ENCODE measurements at regions not wholly inside any gene's neighbourhood (a gene's known extent, or its start where the extent isn't known, plus 50 kb on each side); places are given as distances from the start of the nearest gene placed in this dataset.
"Not testable (repeated sequence)": the region's sequence is repeated elsewhere in the genome, so short reads cannot be mapped to it uniquely, and the experiment has no call there.

GRCh38 chr10:21141946-21142492 is 244.9 kb upstream of the NEBL start:
- DNase-seq (ENCODE audit: low read depth) = no peak

GRCh38 chr10:21138769-21139340 is 241.7 kb upstream of the NEBL start:
- peak; percentile 13 for DNase-seq (ENCODE audit: low read depth)

- DNase-seq (ENCODE audit: low read depth) = peak; percentile 55
These were observed 238.2 kb upstream of the NEBL start for GRCh38 chr10:21135023-21135931.

- no peak for DNase-seq (ENCODE audit: low read depth)
These were observed 237.5 kb upstream of the NEBL start for GRCh38 chr10:21134645-21135022.

- DNase-seq (ENCODE audit: low read depth) = no peak
These were observed 233.8 kb upstream of the NEBL start for GRCh38 chr10:21130683-21131442.

GRCh38 chr10:21130108-21130507 is 233.0 kb upstream of the NEBL start:
- no peak for DNase-seq (ENCODE audit: low read depth)

- no peak for DNase-seq (ENCODE audit: low read depth)
These were observed 228.5 kb upstream of the NEBL start for GRCh38 chr10:21125471-21126228.

GRCh38 chr10:21122907-21123306 is 225.8 kb upstream of the NEBL start:
- DNase-seq (ENCODE audit: low read depth) = no peak

GRCh38 chr10:21121822-21122221 is 224.7 kb upstream of the NEBL start:
- DNase-seq (ENCODE audit: low read depth) = not testable (repeated sequence)

- no peak for DNase-seq (ENCODE audit: low read depth)
These were observed 217.6 kb upstream of the NEBL start for GRCh38 chr10:21114683-21115082.

GRCh38 chr10:21110358-21110757 is 213.2 kb upstream of the NEBL start:
- no peak for DNase-seq (ENCODE audit: low read depth)

- DNase-seq (ENCODE audit: low read depth) = not testable (repeated sequence)
These were observed 209.8 kb upstream of the NEBL start for GRCh38 chr10:21106931-21107330.

- DNase-seq (ENCODE audit: low read depth) = not testable (repeated sequence)
These were observed 208.2 kb upstream of the NEBL start for GRCh38 chr10:21105331-21105730.

- peak; percentile 87 for DNase-seq (ENCODE audit: low read depth)
These were observed 203.9 kb upstream of the NEBL start for GRCh38 chr10:21100871-21101514.

GRCh38 chr10:21100190-21100589 is 203.1 kb upstream of the NEBL start:
- no peak for DNase-seq (ENCODE audit: low read depth)

GRCh38 chr10:21099291-21100062 is 202.4 kb upstream of the NEBL start:
- DNase-seq (ENCODE audit: low read depth) = peak; percentile 22

GRCh38 chr10:21097926-21098355 is 200.8 kb upstream of the NEBL start:
- DNase-seq (ENCODE audit: low read depth) = no peak

GRCh38 chr10:21095494-21096055 is 198.5 kb upstream of the NEBL start:
- DNase-seq (ENCODE audit: low read depth) = no peak

- no peak for DNase-seq (ENCODE audit: low read depth)
These were observed 198.0 kb upstream of the NEBL start for GRCh38 chr10:21095073-21095472.
